ENCODE measurements at regions not wholly inside any gene's neighbourhood (a gene's known extent, or its start where the extent isn't known, plus 50 kb on each side); places are given as distances from the start of the nearest gene placed in this dataset.

GRCh38 chr6:156510242-156510641 is 266.9 kb upstream of the ARID1B start:
- no peak for DNase-seq

GRCh38 chr6:156509496-156509895 is 267.7 kb upstream of the ARID1B start:
- DNase-seq: no peak

- no peak for DNase-seq
These were observed 268.3 kb upstream of the ARID1B start for GRCh38 chr6:156508923-156509322.

GRCh38 chr6:156508126-156508525 is 269.1 kb upstream of the ARID1B start:
- DNase-seq: no peak

- no peak for DNase-seq
These were observed 269.5 kb upstream of the ARID1B start for GRCh38 chr6:156507656-156508055.

- DNase-seq: no peak
These were observed 270.1 kb upstream of the ARID1B start for GRCh38 chr6:156507106-156507505.

- no peak for DNase-seq
These were observed 274.1 kb upstream of the ARID1B start for GRCh38 chr6:156502969-156503504.

GRCh38 chr6:156497618-156498017 is 279.6 kb upstream of the ARID1B start:
- no peak for DNase-seq

GRCh38 chr6:156487877-156488276 is 289.3 kb upstream of the ARID1B start:
- DNase-seq: no peak

- DNase-seq: no peak
These were observed 292.0 kb upstream of the ARID1B start for GRCh38 chr6:156485150-156485549.

- DNase-seq: no peak
These were observed 302.6 kb upstream of the ARID1B start for GRCh38 chr6:156474507-156475120.

GRCh38 chr6:156471000-156471399 is 306.2 kb upstream of the ARID1B start:
- DNase-seq: no peak

- DNase-seq: no peak
These were observed 312.9 kb upstream of the ARID1B start for GRCh38 chr6:156464100-156464878.

GRCh38 chr6:156461647-156462046 is 315.5 kb upstream of the ARID1B start:
- no peak for DNase-seq

GRCh38 chr6:156457601-156458000 is 319.6 kb upstream of the ARID1B start:
- DNase-seq: no peak

- no peak for DNase-seq
These were observed 321.3 kb upstream of the ARID1B start for GRCh38 chr6:156455847-156456246.

GRCh38 chr6:156454867-156455266 is 322.3 kb upstream of the ARID1B start:
- no peak for DNase-seq

- DNase-seq: no peak
These were observed 325.5 kb upstream of the ARID1B start for GRCh38 chr6:156451726-156452125.

GRCh38 chr6:156451088-156451487 is 326.1 kb upstream of the ARID1B start:
- no peak for DNase-seq

GRCh38 chr6:156450421-156450820 is 326.8 kb upstream of the ARID1B start:
- no peak for DNase-seq

GRCh38 chr6:156449569-156449968 is 327.6 kb upstream of the ARID1B start:
- no peak for DNase-seq

- no peak for DNase-seq
These were observed 328.1 kb upstream of the ARID1B start for GRCh38 chr6:156449128-156449527.

- DNase-seq: no peak
These were observed 328.6 kb upstream of the ARID1B start for GRCh38 chr6:156448579-156448978.

GRCh38 chr6:156440688-156441087 is 336.5 kb upstream of the ARID1B start:
- no peak for DNase-seq

Measured in activated CD8-positive, alpha-beta memory T cell treated with anti-CD3 and anti-CD28 coated beads for 24 hours (primary cell).